DND-41 (cell line): ENCODE measurements at regions not wholly inside any gene's neighbourhood (a gene's known extent, or its start where the extent isn't known, plus 50 kb on each side); places are given as distances from the start of the nearest gene placed in this dataset.

ENCODE experiments used
- ATAC-seq: fragments of 200-7000 bp; cut with Tn5 transposase; 3 replicates; pipeline ENCODE4 v1.9.1; 2021; ENCODE audit warnings: low read depth; ENCODE audit not compliant: insufficient read depth
- DNase-seq: peaks from one replicate; pipeline ENCODE4 v3.0.0-alpha.2; 2020
- H2AFZ ChIP-seq: 2 replicates; pipeline ENCODE4 v1.6.0; 2012; ENCODE audit warnings: low read depth, low read length
- H3K27ac ChIP-seq: 2 replicates; pipeline ENCODE4 v1.5.1; 2012; ENCODE audit warnings: low read length, inconsistent platforms
- H3K27me3 ChIP-seq: fragments of 200-600 bp; sonication (generic); 2 replicates; pipeline ENCODE4 v1.6.0; 2012; ENCODE audit warnings: low read length, mild to moderate bottlenecking, inconsistent platforms; ENCODE audit not compliant: insufficient read depth, poor library complexity
- H3K36me3 ChIP-seq: 2 replicates; pipeline ENCODE4 v1.5.1; 2012; ENCODE audit warnings: low read length, inconsistent platforms; ENCODE audit not compliant: insufficient read depth
- H3K4me1 ChIP-seq: 2 replicates; pipeline ENCODE4 v1.5.1; 2012; ENCODE audit warnings: mild to moderate bottlenecking, low read length; ENCODE audit not compliant: insufficient read depth
- H3K4me2 ChIP-seq: 2 replicates; pipeline ENCODE4 v1.6.0; 2012; ENCODE audit warnings: mild to moderate bottlenecking, moderate library complexity, low read length, inconsistent platforms; ENCODE audit not compliant: insufficient read depth
- H3K4me3 ChIP-seq, 2 experiments: fragments of 200-600 bp in 1 of 2; shearing (Covaris generic) in 1 of 2; 2 replicates each; pipeline ENCODE4 v1.5.1; 2012 to 2016; ENCODE audit warnings: inconsistent platforms in 2 of 2, low read length in 2 of 2, mild to moderate bottlenecking in 2 of 2, low read depth in 1 of 2, moderate library complexity in 1 of 2
- H3K79me2 ChIP-seq: 2 replicates; pipeline ENCODE4 v1.6.0; 2012; ENCODE audit warnings: low read length, inconsistent platforms; ENCODE audit not compliant: insufficient read depth
- H3K9ac ChIP-seq: 2 replicates; pipeline ENCODE4 v1.6.0; 2012; ENCODE audit warnings: low read depth, mild to moderate bottlenecking, inconsistent platforms, low read length, moderate library complexity
- H3K9me3 ChIP-seq: 2 replicates; pipeline ENCODE4 v1.5.1; 2012; ENCODE audit warnings: low read length, moderate library complexity, mild to moderate bottlenecking, inconsistent platforms; ENCODE audit not compliant: insufficient read depth, severe bottlenecking
- H4K20me1 ChIP-seq: 2 replicates; pipeline ENCODE4 v1.6.0; 2012; ENCODE audit warnings: low read length; ENCODE audit not compliant: insufficient read depth
- EZH2 ChIP-seq: IDR thresholded peaks from 3 replicates; pipeline ENCODE4 v1.6.1; 2012; ENCODE audit warnings: borderline replicate concordance, low read depth, mild to moderate bottlenecking, moderate library complexity, low read length, inconsistent platforms; ENCODE audit not compliant: severe bottlenecking
- TF ChIP-seq, protein P1 (sequence below): IDR thresholded peaks from 2 replicates; pipeline ENCODE4 v1.5.1; 2012; ENCODE audit warnings: borderline replicate concordance, low read length, moderate library complexity, mild to moderate bottlenecking; ENCODE audit not compliant: poor library complexity, severe bottlenecking; ENCODE audit errors: extremely low read depth

GRCh38 chr12:13465635-13466034, 269.1 kb downstream of the EMP1 start:
- Histone ChIP-seq H3K27ac (no peak overlapping the region), H4K20me1 (no peaks in the 10 kb centered on the region), H2AFZ (no peak overlapping the region), H3K27me3 (peaks cover 11% of the 10 kb centered on the region), H3K9me3 (no peaks in the 10 kb centered on the region), H3K4me2 (no peak overlapping the region), H3K36me3 (no peaks in the 10 kb centered on the region), H3K4me1 (no peaks in the 10 kb centered on the region), H3K79me2 (no peaks in the 10 kb centered on the region), H3K9ac (no peak overlapping the region), H3K4me3 (no peak overlapping the region)
- ATAC-seq, result no peak
- no peak for DNase-seq
- TF ChIP-seq EZH2, result no peak
- TF ChIP-seq, protein P1, sequence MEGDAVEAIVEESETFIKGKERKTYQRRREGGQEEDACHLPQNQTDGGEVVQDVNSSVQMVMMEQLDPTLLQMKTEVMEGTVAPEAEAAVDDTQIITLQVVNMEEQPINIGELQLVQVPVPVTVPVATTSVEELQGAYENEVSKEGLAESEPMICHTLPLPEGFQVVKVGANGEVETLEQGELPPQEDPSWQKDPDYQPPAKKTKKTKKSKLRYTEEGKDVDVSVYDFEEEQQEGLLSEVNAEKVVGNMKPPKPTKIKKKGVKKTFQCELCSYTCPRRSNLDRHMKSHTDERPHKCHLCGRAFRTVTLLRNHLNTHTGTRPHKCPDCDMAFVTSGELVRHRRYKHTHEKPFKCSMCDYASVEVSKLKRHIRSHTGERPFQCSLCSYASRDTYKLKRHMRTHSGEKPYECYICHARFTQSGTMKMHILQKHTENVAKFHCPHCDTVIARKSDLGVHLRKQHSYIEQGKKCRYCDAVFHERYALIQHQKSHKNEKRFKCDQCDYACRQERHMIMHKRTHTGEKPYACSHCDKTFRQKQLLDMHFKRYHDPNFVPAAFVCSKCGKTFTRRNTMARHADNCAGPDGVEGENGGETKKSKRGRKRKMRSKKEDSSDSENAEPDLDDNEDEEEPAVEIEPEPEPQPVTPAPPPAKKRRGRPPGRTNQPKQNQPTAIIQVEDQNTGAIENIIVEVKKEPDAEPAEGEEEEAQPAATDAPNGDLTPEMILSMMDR, result no peak

GRCh38 chr12:13463189-13463588, 266.7 kb downstream of the EMP1 start:
- Histone ChIP-seq H3K9ac (no peak overlapping the region), H3K79me2 (no peaks in the 10 kb centered on the region), H3K4me3 (no peak overlapping the region), H3K36me3 (no peaks in the 10 kb centered on the region), H3K4me2 (no peak overlapping the region), H2AFZ (no peak overlapping the region), H4K20me1 (no peaks in the 10 kb centered on the region), H3K27ac (no peak overlapping the region), H3K4me1 (no peaks in the 10 kb centered on the region), H3K9me3 (no peaks in the 10 kb centered on the region), H3K27me3 (peaks cover 11% of the 10 kb centered on the region)
- ATAC-seq, result no peak
- no peak for TF ChIP-seq EZH2
- TF ChIP-seq, protein P1, result no peak
- no peak for DNase-seq

- Histone ChIP-seq H3K9ac (no peak overlapping the region), H3K4me3 (no peak overlapping the region), H3K4me2 (no peak overlapping the region), H3K9me3 (no peaks in the 10 kb centered on the region), H2AFZ (no peak overlapping the region), H3K27me3 (peaks cover 11% of the 10 kb centered on the region), H4K20me1 (no peaks in the 10 kb centered on the region), H3K36me3 (no peaks in the 10 kb centered on the region), H3K27ac (no peak overlapping the region), H3K79me2 (no peaks in the 10 kb centered on the region), H3K4me1 (no peaks in the 10 kb centered on the region)
- TF ChIP-seq EZH2, result no peak
- TF ChIP-seq, protein P1, result no peak
- no peak for DNase-seq
- no peak for ATAC-seq
Measured at GRCh38 chr12:13462450-13462849, 265.9 kb downstream of the EMP1 start.

- H3K4me3 ChIP-seq, result no peak overlapping the region
- no peak overlapping the region for H3K4me2 ChIP-seq
- ATAC-seq, result no peak
- no peaks in the 10 kb centered on the region for H3K36me3 ChIP-seq
- DNase-seq, result no peak
- H3K27me3 ChIP-seq, result no peaks in the 10 kb centered on the region
- no peak overlapping the region for H3K27ac ChIP-seq
- no peaks in the 10 kb centered on the region for H4K20me1 ChIP-seq
- H3K4me1 ChIP-seq, result no peaks in the 10 kb centered on the region
- H2AFZ ChIP-seq, result no peak overlapping the region
- H3K9me3 ChIP-seq, result no peaks in the 10 kb centered on the region
- H3K79me2 ChIP-seq, result no peaks in the 10 kb centered on the region
- no peak for TF ChIP-seq EZH2
- TF ChIP-seq, protein P1, result no peak
- no peak overlapping the region for H3K9ac ChIP-seq
Measured at GRCh38 chr12:13455778-13456144, 259.2 kb downstream of the EMP1 start.
